Ishikawa (cell line): ENCODE measurements at regions not wholly inside any gene's neighbourhood (a gene's known extent, or its start where the extent isn't known, plus 50 kb on each side); places are given as distances from the start of the nearest gene placed in this dataset.

Experiments
- CEBPB ChIP-seq: IDR thresholded peaks from 2 replicates; pipeline ENCODE4 v1.6.1; 2012
- CREB1 ChIP-seq: IDR thresholded peaks from 2 replicates; pipeline ENCODE4 v1.6.1; 2012; ENCODE audit warnings: low read depth
- EGR1 ChIP-seq: IDR thresholded peaks from 2 replicates; pipeline ENCODE4 v1.6.1; 2012
- EP300 ChIP-seq: IDR thresholded peaks from 2 replicates; pipeline ENCODE4 v1.6.1; 2012; ENCODE audit warnings: borderline replicate concordance
- FOXM1 ChIP-seq: IDR thresholded peaks from 2 replicates; pipeline ENCODE4 v1.6.1; 2012; ENCODE audit warnings: low read depth, borderline replicate concordance
- NFIC ChIP-seq: IDR thresholded peaks from 2 replicates; pipeline ENCODE4 v1.6.1; 2012
- RAD21 ChIP-seq: IDR thresholded peaks from 2 replicates; pipeline ENCODE4 v1.6.1; 2012; ENCODE audit warnings: low read depth
- TAF1 ChIP-seq: IDR thresholded peaks from 2 replicates; pipeline ENCODE4 v1.6.1; 2012; ENCODE audit warnings: low read depth, mild to moderate bottlenecking
- TCF12 ChIP-seq: IDR thresholded peaks from 2 replicates; pipeline ENCODE4 v1.6.1; 2012; ENCODE audit warnings: low read depth
- TEAD4 ChIP-seq: IDR thresholded peaks from 2 replicates; pipeline ENCODE4 v1.6.1; 2012
- USF1 ChIP-seq: IDR thresholded peaks from 2 replicates; pipeline ENCODE4 v1.6.1; 2012
- YY1 ChIP-seq: IDR thresholded peaks from 2 replicates; pipeline ENCODE4 v1.6.1; 2012; ENCODE audit warnings: low read depth
- ZBTB7A ChIP-seq: IDR thresholded peaks from 2 replicates; pipeline ENCODE4 v1.6.1; 2012; ENCODE audit warnings: low read depth
- TF ChIP-seq, protein P1 (sequence below): IDR thresholded peaks from 2 replicates; pipeline ENCODE4 v1.6.1; 2012
- TF ChIP-seq, protein P2 (sequence below): IDR thresholded peaks from 2 replicates; pipeline ENCODE4 v1.6.1; 2012; ENCODE audit warnings: low read depth, mild to moderate bottlenecking

DNA sequence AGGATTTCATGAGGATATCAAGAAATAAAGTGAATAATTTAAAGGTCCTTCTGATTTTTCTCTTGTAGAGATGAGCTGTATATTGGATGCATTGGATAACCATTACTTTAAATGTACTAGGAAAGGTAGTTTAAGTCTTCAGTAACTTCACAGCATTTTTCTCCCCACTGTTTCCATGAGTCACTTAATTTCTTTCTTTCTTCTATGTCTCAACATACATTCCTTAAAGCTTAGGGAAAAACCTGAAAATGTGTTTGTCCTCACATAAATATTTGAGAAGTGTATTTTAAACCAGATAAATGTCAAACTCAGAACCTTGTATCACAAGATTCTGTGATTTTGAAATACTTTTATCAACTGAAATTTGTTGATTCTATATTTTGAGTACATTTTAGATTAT is 1970.2 kb upstream of the FLRT2 start:
- no peak for TF ChIP-seq USF1
- TF ChIP-seq RAD21 = no peak
- TF ChIP-seq NFIC = no peak
- TF ChIP-seq CREB1 = no peak
- no peak for TF ChIP-seq TEAD4
- no peak for TF ChIP-seq EP300
- TF ChIP-seq EGR1 = no peak
- TF ChIP-seq ZBTB7A = no peak
- no peak for TF ChIP-seq FOXM1
- TF ChIP-seq, protein P1, sequence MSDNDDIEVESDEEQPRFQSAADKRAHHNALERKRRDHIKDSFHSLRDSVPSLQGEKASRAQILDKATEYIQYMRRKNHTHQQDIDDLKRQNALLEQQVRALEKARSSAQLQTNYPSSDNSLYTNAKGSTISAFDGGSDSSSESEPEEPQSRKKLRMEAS = no peak
- TF ChIP-seq CEBPB = no peak
- no peak for TF ChIP-seq TCF12
- no peak for TF ChIP-seq TAF1
- TF ChIP-seq, protein P2, sequence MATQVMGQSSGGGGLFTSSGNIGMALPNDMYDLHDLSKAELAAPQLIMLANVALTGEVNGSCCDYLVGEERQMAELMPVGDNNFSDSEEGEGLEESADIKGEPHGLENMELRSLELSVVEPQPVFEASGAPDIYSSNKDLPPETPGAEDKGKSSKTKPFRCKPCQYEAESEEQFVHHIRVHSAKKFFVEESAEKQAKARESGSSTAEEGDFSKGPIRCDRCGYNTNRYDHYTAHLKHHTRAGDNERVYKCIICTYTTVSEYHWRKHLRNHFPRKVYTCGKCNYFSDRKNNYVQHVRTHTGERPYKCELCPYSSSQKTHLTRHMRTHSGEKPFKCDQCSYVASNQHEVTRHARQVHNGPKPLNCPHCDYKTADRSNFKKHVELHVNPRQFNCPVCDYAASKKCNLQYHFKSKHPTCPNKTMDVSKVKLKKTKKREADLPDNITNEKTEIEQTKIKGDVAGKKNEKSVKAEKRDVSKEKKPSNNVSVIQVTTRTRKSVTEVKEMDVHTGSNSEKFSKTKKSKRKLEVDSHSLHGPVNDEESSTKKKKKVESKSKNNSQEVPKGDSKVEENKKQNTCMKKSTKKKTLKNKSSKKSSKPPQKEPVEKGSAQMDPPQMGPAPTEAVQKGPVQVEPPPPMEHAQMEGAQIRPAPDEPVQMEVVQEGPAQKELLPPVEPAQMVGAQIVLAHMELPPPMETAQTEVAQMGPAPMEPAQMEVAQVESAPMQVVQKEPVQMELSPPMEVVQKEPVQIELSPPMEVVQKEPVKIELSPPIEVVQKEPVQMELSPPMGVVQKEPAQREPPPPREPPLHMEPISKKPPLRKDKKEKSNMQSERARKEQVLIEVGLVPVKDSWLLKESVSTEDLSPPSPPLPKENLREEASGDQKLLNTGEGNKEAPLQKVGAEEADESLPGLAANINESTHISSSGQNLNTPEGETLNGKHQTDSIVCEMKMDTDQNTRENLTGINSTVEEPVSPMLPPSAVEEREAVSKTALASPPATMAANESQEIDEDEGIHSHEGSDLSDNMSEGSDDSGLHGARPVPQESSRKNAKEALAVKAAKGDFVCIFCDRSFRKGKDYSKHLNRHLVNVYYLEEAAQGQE = no peak

GRCh38 chr14:83561261-83561660 is 1968.7 kb upstream of the FLRT2 start:
- TF ChIP-seq USF1 (no peak), TCF12 (no peak), TAF1 (no peak), CEBPB (no peak), EGR1 (no peak), TEAD4 (no peak), EP300 (no peak), NFIC (no peak), FOXM1 (no peak), YY1 (no peak), RAD21 (no peak), ZBTB7A (no peak), CREB1 (no peak)
- TF ChIP-seq, protein P1 = no peak
- TF ChIP-seq, protein P2 = no peak

DNA sequence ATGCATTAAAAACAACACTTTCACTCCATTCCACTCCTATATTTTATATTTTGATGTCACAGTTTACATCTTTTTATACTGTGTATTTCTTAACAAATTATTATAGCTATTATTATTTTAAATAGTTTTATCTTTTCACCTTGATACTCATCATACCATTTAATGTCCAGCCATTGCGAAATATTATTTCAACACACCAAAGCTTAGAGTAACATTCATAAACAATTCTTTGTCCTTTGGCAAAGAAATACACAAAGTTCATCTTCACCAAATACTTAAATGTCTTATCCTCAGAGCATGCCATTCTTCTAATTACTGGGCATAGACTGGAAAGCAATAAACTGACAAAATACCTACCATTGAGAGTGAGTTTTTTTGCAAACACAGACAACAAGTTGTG is 1963.4 kb upstream of the FLRT2 start:
- TF ChIP-seq TCF12 (no peak), EGR1 (no peak), USF1 (no peak), FOXM1 (no peak), CEBPB (no peak)
- TF ChIP-seq, protein P1 = no peak

DNA sequence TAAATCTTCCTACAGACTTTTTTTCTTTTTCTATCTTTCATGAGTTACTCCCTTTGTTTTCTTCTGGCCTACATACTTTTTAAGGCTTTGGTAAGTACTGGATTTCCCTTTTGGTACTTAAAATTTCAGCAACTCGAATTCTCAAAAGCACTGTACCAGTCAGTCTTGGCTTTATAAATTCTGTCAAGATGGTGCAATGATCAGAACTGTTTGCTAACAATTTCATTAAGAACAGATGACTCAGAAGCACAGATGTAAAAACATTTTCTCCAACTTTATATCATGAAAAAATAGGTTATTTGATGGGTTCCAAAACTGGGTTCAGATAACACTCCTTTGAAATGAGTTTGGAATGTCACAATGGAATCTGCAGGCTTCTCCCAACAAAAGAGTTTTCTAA is 1961.8 kb upstream of the FLRT2 start:
- TF ChIP-seq EP300 = no peak
- TF ChIP-seq FOXM1 = no peak
- TF ChIP-seq, protein P1 = no peak
- TF ChIP-seq TEAD4 = no peak
- TF ChIP-seq CREB1 = no peak
- TF ChIP-seq USF1 = no peak
- no peak for TF ChIP-seq ZBTB7A
- no peak for TF ChIP-seq TAF1
- TF ChIP-seq EGR1 = no peak
- no peak for TF ChIP-seq CEBPB
- TF ChIP-seq YY1 = no peak

- TF ChIP-seq YY1 = no peak
- TF ChIP-seq, protein P2 = peak; percentile 56; the same call in 1 of the 2 replicates
These were observed 1954.6 kb upstream of the FLRT2 start for GRCh38 chr14:83575301-83575700.
